Vagina (tissue), 2 donors: ENCODE measurements at regions not wholly inside any gene's neighbourhood (a gene's known extent, or its start where the extent isn't known, plus 50 kb on each side); places are given as distances from the start of the nearest gene placed in this dataset.

Experiments used
- POLR2A ChIP-seq, 2 donors: fragments of 450-650 bp; IDR thresholded peaks; one replicate each; pipeline ENCODE4 v1.6.1; 2017; ENCODE audit warnings: antibody characterized with exemption in 2 of 2, mild to moderate bottlenecking in 2 of 2, moderate library complexity in 2 of 2
- POLR2AphosphoS5 ChIP-seq, 2 donors: sonication (generic); formaldehyde crosslinking; IDR thresholded peaks; one replicate each; pipeline ENCODE4 v1.9.0; 2017; ENCODE audit warnings: antibody characterized with exemption in 2 of 2, mild to moderate bottlenecking in 2 of 2, low read depth in 1 of 2; ENCODE audit not compliant: insufficient read depth in 1 of 2
- TF ChIP-seq, protein P1 (sequence below), 3 experiments: fragments of 450-650 bp in 2 of 3; fragments of 200-600 bp in 1 of 3; sonication (generic) in 1 of 3; IDR thresholded peaks; one replicate each; pipeline ENCODE4 v1.5.1; 2017 to 2019; ENCODE audit warnings: antibody characterized with exemption in 3 of 3, mild to moderate bottlenecking in 2 of 3, moderate library complexity in 2 of 3

GRCh38 chr7:54837761-54838160, 78.8 kb upstream of the SEC61G start:
- TF ChIP-seq, protein P1, sequence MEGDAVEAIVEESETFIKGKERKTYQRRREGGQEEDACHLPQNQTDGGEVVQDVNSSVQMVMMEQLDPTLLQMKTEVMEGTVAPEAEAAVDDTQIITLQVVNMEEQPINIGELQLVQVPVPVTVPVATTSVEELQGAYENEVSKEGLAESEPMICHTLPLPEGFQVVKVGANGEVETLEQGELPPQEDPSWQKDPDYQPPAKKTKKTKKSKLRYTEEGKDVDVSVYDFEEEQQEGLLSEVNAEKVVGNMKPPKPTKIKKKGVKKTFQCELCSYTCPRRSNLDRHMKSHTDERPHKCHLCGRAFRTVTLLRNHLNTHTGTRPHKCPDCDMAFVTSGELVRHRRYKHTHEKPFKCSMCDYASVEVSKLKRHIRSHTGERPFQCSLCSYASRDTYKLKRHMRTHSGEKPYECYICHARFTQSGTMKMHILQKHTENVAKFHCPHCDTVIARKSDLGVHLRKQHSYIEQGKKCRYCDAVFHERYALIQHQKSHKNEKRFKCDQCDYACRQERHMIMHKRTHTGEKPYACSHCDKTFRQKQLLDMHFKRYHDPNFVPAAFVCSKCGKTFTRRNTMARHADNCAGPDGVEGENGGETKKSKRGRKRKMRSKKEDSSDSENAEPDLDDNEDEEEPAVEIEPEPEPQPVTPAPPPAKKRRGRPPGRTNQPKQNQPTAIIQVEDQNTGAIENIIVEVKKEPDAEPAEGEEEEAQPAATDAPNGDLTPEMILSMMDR (IDR thresholded peaks at IDR 0.05) = no peak
- TF ChIP-seq POLR2A (IDR thresholded peaks at IDR 0.05) (no peak), POLR2AphosphoS5 (IDR thresholded peaks at IDR 0.05; ENCODE audit: insufficient read depth in 1 of 2, low read depth in 1 of 2) (no peak)
